Ishikawa (cell line): ENCODE measurements at regions not wholly inside any gene's neighbourhood (a gene's known extent, or its start where the extent isn't known, plus 50 kb on each side); places are given as distances from the start of the nearest gene placed in this dataset.

Experiments
- CEBPB ChIP-seq: IDR thresholded peaks from 2 replicates; pipeline ENCODE4 v1.6.1; 2012
- CREB1 ChIP-seq: IDR thresholded peaks from 2 replicates; pipeline ENCODE4 v1.6.1; 2012; ENCODE audit warnings: low read depth
- EGR1 ChIP-seq: IDR thresholded peaks from 2 replicates; pipeline ENCODE4 v1.6.1; 2012
- EP300 ChIP-seq: IDR thresholded peaks from 2 replicates; pipeline ENCODE4 v1.6.1; 2012; ENCODE audit warnings: borderline replicate concordance
- FOXM1 ChIP-seq: IDR thresholded peaks from 2 replicates; pipeline ENCODE4 v1.6.1; 2012; ENCODE audit warnings: low read depth, borderline replicate concordance
- MAX ChIP-seq: IDR thresholded peaks from 2 replicates; pipeline ENCODE4 v1.6.1; 2012
- NFIC ChIP-seq: IDR thresholded peaks from 2 replicates; pipeline ENCODE4 v1.6.1; 2012
- RAD21 ChIP-seq: IDR thresholded peaks from 2 replicates; pipeline ENCODE4 v1.6.1; 2012; ENCODE audit warnings: low read depth
- REST ChIP-seq: IDR thresholded peaks from 2 replicates; pipeline ENCODE4 v1.6.1; 2012; ENCODE audit warnings: low read depth, mild to moderate bottlenecking
- TAF1 ChIP-seq: IDR thresholded peaks from 2 replicates; pipeline ENCODE4 v1.6.1; 2012; ENCODE audit warnings: low read depth, mild to moderate bottlenecking
- TCF12 ChIP-seq: IDR thresholded peaks from 2 replicates; pipeline ENCODE4 v1.6.1; 2012; ENCODE audit warnings: low read depth
- TEAD4 ChIP-seq: IDR thresholded peaks from 2 replicates; pipeline ENCODE4 v1.6.1; 2012
- USF1 ChIP-seq: IDR thresholded peaks from 2 replicates; pipeline ENCODE4 v1.6.1; 2012
- YY1 ChIP-seq: IDR thresholded peaks from 2 replicates; pipeline ENCODE4 v1.6.1; 2012; ENCODE audit warnings: low read depth
- ZBTB7A ChIP-seq: IDR thresholded peaks from 2 replicates; pipeline ENCODE4 v1.6.1; 2012; ENCODE audit warnings: low read depth

GRCh38 chr6:166751051-166751595 is 124.1 kb upstream of the RPS6KA2 start:
- TF ChIP-seq CREB1 (no peak), USF1 (no peak), TCF12 (no peak), RAD21 (no peak), FOXM1 (no peak), NFIC (no peak), EP300 (no peak)

GRCh38 chr6:166750108-166750793 is 123.2 kb upstream of the RPS6KA2 start:
- no peak for TF ChIP-seq REST
- TF ChIP-seq FOXM1: no peak
- no peak for TF ChIP-seq YY1
- no peak for TF ChIP-seq TCF12
- no peak for TF ChIP-seq USF1
- TF ChIP-seq EGR1: no peak
- no peak for TF ChIP-seq CEBPB
- no peak for TF ChIP-seq CREB1
- no peak for TF ChIP-seq EP300
- TF ChIP-seq TAF1: no peak
- no peak for TF ChIP-seq NFIC
- TF ChIP-seq RAD21: no peak
- TF ChIP-seq TEAD4: no peak

GRCh38 chr6:166749666-166750065 is 122.6 kb upstream of the RPS6KA2 start:
- TF ChIP-seq REST (no peak), TCF12 (no peak), MAX (no peak), NFIC (no peak), EP300 (no peak), CREB1 (no peak), EGR1 (no peak), ZBTB7A (no peak), USF1 (no peak), CEBPB (no peak), FOXM1 (no peak), RAD21 (no peak), YY1 (no peak), TAF1 (no peak), TEAD4 (no peak)

- TF ChIP-seq RAD21 (no peak), REST (no peak), NFIC (no peak), YY1 (no peak), FOXM1 (no peak), MAX (no peak), TAF1 (no peak)
Measured at GRCh38 chr6:166747644-166748595, 120.9 kb upstream of the RPS6KA2 start.
